Nephron progenitor cell (in vitro differentiated cells): ENCODE measurements at regions not wholly inside any gene's neighbourhood (a gene's known extent, or its start where the extent isn't known, plus 50 kb on each side); places are given as distances from the start of the nearest gene placed in this dataset.

Experiments
- DNase-seq: peaks from one replicate; pipeline ENCODE4 v3.0.0; 2021
- H3K27ac Mint-ChIP-seq: 2 replicates; pipeline ENCODE4 v1.8.0; 2021; ENCODE audit warnings: mild to moderate bottlenecking, moderate library complexity, mixed read lengths
- H3K27me3 Mint-ChIP-seq: 2 replicates; pipeline ENCODE4 v1.8.0; 2021; ENCODE audit warnings: mild to moderate bottlenecking, low read depth, mixed read lengths; ENCODE audit not compliant: poor library complexity
- H3K36me3 Mint-ChIP-seq: 2 replicates; pipeline ENCODE4 v1.8.0; 2021; ENCODE audit warnings: low read depth, mixed read lengths
- H3K4me1 Mint-ChIP-seq: 2 replicates; pipeline ENCODE4 v1.8.0; 2021; ENCODE audit warnings: mixed read lengths
- H3K4me3 Mint-ChIP-seq: 2 replicates; pipeline ENCODE4 v1.8.0; 2021; ENCODE audit warnings: mild to moderate bottlenecking, moderate library complexity, mixed read lengths
- H3K9me3 Mint-ChIP-seq: 2 replicates; pipeline ENCODE4 v1.8.0; 2021; ENCODE audit warnings: mild to moderate bottlenecking, moderate library complexity, mixed read lengths
- TF ChIP-seq, protein P1 (sequence below): fragments of 200-600 bp; sonication (generic); IDR thresholded peaks from 2 replicates; pipeline ENCODE4 v1.5.0; 2021; ENCODE audit warnings: antibody characterized with exemption

- no peak overlapping the region for H3K27ac Mint-ChIP-seq
- H3K4me1 Mint-ChIP-seq, result peaks cover 8% of the 10 kb centered on the region
- H3K36me3 Mint-ChIP-seq, result no peaks in the 10 kb centered on the region
- H3K9me3 Mint-ChIP-seq, result peaks cover 1% of the 10 kb centered on the region
- TF ChIP-seq, protein P1, sequence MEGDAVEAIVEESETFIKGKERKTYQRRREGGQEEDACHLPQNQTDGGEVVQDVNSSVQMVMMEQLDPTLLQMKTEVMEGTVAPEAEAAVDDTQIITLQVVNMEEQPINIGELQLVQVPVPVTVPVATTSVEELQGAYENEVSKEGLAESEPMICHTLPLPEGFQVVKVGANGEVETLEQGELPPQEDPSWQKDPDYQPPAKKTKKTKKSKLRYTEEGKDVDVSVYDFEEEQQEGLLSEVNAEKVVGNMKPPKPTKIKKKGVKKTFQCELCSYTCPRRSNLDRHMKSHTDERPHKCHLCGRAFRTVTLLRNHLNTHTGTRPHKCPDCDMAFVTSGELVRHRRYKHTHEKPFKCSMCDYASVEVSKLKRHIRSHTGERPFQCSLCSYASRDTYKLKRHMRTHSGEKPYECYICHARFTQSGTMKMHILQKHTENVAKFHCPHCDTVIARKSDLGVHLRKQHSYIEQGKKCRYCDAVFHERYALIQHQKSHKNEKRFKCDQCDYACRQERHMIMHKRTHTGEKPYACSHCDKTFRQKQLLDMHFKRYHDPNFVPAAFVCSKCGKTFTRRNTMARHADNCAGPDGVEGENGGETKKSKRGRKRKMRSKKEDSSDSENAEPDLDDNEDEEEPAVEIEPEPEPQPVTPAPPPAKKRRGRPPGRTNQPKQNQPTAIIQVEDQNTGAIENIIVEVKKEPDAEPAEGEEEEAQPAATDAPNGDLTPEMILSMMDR, result no peak
- DNase-seq, result no peak
- H3K4me3 Mint-ChIP-seq, result no peak overlapping the region
- peaks cover 2% of the 10 kb centered on the region for H3K27me3 Mint-ChIP-seq
Observed at GRCh38 chr3:154972951-154973350, 107.2 kb upstream of the MME start.

GRCh38 chr3:154971771-154972326, 108.3 kb upstream of the MME start:
- Mint-ChIP-seq H3K36me3 (no peaks in the 10 kb centered on the region), H3K4me3 (no peak overlapping the region), H3K27ac (no peak overlapping the region), H3K4me1 (peaks cover 8% of the 10 kb centered on the region), H3K9me3 (no peaks in the 10 kb centered on the region), H3K27me3 (peaks cover 2% of the 10 kb centered on the region)
- TF ChIP-seq, protein P1, result no peak
- DNase-seq, result no peak

DNA sequence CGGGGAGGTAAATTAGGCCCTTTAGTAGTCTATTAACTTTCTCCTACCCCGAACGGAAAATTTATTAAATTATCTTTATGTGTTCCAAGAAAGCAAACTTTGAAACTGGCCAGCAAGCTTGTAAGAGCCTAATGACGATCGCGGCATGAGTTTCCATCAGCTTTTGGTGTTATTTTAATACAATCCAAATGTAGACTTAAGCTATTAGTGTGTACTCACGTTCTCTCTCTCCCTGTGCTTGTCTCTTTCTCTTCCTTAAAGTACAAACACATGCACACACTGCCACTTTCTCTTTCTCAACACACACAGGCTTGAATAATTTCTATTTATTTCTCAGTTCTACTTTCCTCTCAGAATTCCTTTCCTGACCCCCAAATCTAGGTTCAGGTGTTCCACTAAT, 108.8 kb upstream of the MME start:
- H3K27me3 Mint-ChIP-seq, result peaks cover 2% of the 10 kb centered on the region

GRCh38 chr3:154970797-154971196, 109.3 kb upstream of the MME start:
- Mint-ChIP-seq H3K4me1 (peaks cover 8% of the 10 kb centered on the region), H3K27me3 (peaks cover 2% of the 10 kb centered on the region), H3K36me3 (no peaks in the 10 kb centered on the region), H3K4me3 (no peak overlapping the region), H3K9me3 (no peaks in the 10 kb centered on the region), H3K27ac (no peak overlapping the region)
- DNase-seq, result no peak
- TF ChIP-seq, protein P1, result no peak

More for the DNA sequence above, 108.8 kb upstream of the MME start:
- H3K4me3 Mint-ChIP-seq, result no peak overlapping the region
- no peak overlapping the region for H3K27ac Mint-ChIP-seq
- H3K36me3 Mint-ChIP-seq, result no peaks in the 10 kb centered on the region
- peaks cover 8% of the 10 kb centered on the region for H3K4me1 Mint-ChIP-seq
- H3K9me3 Mint-ChIP-seq, result no peaks in the 10 kb centered on the region
- no peak for DNase-seq
- TF ChIP-seq, protein P1, result no peak

- Mint-ChIP-seq H3K27ac (no peak overlapping the region), H3K4me3 (no peak overlapping the region), H3K36me3 (no peaks in the 10 kb centered on the region), H3K4me1 (peaks cover 8% of the 10 kb centered on the region), H3K27me3 (no peaks in the 10 kb centered on the region), H3K9me3 (no peaks in the 10 kb centered on the region)
- TF ChIP-seq, protein P1, result no peak
- no peak for DNase-seq
Observed at GRCh38 chr3:154969366-154969765, 110.8 kb upstream of the MME start.

DNA sequence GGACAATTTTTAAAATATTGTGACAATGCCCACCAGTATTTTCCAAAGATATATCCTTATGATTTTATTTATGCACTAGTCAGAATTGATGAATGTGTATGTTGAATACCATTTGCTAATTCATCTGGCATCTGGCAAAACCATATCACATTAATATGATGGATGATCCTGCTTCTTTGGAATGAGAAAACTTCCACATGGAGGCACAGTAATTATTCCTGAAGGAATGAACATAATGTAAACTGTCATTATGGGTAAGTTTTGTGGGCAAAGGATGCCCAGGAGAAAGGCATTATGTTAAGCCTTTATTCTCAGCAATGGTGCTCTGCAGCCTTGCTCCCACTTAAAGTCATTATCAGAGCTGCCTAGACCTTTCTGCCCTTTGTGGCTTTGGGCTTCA, 113.0 kb upstream of the MME start:
- H3K4me3 Mint-ChIP-seq, result no peak overlapping the region
- no peak for DNase-seq
- TF ChIP-seq, protein P1, result no peak
- H3K27me3 Mint-ChIP-seq, result no peaks in the 10 kb centered on the region
- no peaks in the 10 kb centered on the region for H3K9me3 Mint-ChIP-seq
- H3K36me3 Mint-ChIP-seq, result no peaks in the 10 kb centered on the region
- peaks cover 8% of the 10 kb centered on the region for H3K4me1 Mint-ChIP-seq
- no peak overlapping the region for H3K27ac Mint-ChIP-seq
